HG02759 (cell line): ENCODE measurements at regions not wholly inside any gene's neighbourhood (a gene's known extent, or its start where the extent isn't known, plus 50 kb on each side); places are given as distances from the start of the nearest gene placed in this dataset.

ENCODE experiments used
- ATAC-seq: cut with Tn5 transposase; IDR thresholded peaks from one replicate; pipeline ENCODE4 v1.9.1; 2021; ENCODE audit warnings: mild to moderate bottlenecking, moderate library complexity; ENCODE audit not compliant: unreplicated experiment

- ATAC-seq = no peak
These were observed 323.7 kb downstream of the ZNF621 start for GRCh38 chr3:40848421-40848820.

GRCh38 chr3:40850861-40851260, 326.1 kb downstream of the ZNF621 start:
- ATAC-seq = no peak

DNA sequence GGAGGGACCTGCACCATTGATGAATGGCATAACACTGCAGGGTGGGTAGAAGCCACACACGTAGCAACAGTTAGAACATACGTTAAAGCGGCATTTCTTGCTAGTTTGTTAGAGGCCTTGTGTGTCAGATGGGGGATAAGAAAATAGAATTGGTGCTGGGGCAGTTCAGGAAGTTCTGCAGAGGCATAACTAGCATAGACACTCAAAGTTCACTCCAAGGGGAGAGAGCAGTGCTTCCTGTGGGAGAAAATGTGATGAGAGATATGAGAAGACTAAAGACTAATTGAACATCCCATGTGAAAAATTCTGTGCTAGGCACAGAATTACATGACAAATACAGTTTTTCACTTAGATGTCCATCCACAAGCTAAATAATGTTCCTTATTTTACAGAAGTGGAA, 327.1 kb downstream of the ZNF621 start:
- ATAC-seq = no peak

- no peak for ATAC-seq
These were observed 328.0 kb downstream of the ZNF621 start for GRCh38 chr3:40852712-40853111.

DNA sequence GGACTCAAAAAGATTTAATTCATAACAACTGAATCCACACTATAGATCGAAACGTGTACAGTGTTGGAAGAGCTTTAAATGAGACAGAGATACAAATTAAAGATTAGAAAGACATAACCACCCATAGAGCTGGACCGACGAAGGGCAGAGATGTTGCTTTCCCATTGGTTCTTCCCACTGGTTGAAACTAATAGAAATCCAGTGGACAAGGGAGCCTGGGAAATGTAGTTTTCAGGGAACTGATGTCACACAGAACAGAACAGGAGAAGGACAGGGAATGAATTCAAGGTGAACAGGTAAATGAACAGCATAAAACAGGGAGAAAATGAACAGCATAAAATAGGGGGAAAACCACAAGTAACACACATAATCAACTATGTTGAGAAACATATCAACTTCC, 328.7 kb downstream of the ZNF621 start:
- ATAC-seq = no peak

DNA sequence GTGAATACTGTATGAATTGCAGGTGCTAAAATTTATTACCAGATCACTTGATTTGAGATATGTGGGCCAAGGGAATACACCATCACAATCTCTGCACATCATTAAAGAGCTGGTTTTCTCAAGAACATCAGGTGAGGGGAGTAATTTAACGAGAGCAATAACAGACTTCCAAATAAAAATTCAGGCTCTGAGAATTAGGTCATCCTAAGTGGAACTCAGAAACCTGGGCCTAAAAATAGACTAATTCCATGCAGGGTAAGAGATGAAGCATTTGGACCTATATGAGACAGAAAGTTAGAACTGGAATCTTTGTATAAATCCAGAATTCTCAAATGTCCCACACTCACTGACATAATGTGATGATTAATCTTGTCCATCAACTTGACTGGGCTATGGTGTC, 331.1 kb downstream of the ZNF621 start:
- ATAC-seq = no peak

DNA sequence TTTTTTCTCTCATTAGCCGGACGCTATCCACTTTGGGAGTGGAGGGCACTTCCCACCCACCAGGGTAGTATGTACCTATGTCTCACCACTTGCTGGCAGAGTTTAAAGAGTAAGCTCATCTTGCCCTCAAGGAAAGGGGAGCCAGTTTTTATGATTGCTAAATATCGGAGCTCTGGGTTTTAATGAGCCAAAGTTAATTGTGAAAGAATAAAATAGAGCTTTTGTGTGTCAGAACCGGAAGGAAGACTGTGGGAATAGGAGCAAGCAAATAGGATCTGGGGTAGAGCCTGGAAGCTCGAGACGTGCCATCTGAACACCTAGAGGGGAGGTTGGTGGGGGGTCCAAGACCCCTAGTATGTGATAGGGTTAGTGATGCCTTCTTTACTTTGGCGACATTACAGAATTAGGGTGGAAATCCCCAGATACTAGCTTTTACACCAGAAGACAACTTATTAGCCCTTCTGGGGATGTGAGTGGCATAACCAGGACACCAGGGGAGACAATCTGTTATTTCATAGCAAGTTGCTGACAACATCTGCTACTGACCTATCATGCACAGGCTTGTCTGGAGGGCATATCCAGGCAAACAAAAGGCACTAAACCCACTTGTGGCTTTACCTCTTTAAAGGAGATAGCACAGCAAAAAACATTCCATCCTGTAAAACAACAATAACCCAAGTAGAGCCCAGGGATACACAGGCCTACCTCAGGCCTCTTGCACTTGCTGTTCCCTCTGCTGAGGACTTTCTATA, 333.8 kb downstream of the ZNF621 start:
- no peak for ATAC-seq

GRCh38 chr3:40862946-40863345, 336.4 kb upstream of the CTNNB1 start:
- no peak for ATAC-seq

DNA sequence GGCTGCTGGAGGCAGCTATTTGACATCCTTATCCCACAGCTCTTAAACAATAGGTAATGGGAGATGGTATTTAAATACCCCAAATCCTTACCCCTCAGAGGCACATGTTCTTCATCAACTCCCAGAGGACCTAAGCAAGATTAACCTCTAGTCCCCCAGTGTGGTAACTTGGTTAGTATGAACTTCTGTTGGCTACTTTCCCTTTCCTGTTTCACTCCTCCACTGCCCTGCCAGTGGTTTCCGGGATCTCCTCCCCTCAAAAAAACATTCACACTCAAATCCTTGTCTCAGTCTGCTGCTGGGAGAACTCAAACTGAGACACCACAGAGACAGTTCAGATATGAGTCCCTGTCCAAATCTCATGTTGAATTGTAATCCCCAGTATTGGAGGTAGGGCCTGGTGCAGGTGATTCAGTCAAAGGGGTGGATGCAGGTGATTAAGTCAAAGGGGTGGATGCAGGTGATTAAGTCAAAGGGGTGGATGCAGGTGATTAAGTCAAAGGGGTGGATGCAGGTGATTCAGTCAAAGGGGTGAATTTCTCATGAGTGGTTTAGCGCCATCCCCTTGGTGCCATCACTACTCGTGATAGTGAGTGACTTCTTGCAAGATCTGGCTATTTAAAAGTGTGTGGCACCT, 335.0 kb upstream of the CTNNB1 start:
- no peak for ATAC-seq

DNA sequence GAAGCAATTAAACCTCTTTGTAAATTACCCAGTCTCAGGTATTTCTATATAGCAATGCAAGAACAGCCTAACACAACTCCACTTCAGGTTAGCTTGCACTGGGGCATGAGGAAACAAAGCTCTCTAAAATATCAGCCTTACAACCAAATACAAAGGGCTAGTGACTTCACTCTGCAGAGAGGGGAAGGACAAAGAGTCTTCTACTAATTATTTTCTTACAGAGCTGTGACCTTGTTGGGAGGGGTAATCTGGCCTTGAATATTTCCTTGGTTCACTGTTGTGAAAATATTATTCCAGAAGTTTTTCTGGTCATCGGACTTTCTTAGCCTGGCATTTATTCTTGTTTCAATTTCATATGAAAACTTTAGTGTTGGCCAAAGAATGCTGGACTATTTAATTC, 334.4 kb upstream of the CTNNB1 start:
- no peak for ATAC-seq

DNA sequence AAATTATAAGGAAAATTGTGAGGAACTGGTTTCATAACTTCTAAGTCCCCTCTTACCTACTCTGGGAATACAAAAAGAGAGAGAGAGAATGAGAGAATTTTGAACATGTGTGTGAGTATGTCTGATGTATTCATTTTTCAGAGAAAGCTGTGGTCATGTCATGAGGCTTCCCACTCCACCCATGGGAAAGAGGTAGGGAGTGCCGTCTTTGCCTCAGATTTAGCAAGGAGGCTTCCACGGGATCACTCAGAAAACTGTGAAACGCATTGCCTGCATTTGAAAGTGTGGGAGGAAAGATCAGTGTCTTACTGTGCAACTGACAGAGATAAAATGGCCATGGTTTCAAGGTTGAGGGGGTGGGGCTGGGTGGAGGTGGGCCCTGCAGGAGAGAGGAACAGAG, 331.5 kb upstream of the CTNNB1 start:
- ATAC-seq = no peak

GRCh38 chr3:40869013-40869412, 330.3 kb upstream of the CTNNB1 start:
- no peak for ATAC-seq

- no peak for ATAC-seq
These were observed 329.4 kb upstream of the CTNNB1 start for GRCh38 chr3:40869939-40870338.

DNA sequence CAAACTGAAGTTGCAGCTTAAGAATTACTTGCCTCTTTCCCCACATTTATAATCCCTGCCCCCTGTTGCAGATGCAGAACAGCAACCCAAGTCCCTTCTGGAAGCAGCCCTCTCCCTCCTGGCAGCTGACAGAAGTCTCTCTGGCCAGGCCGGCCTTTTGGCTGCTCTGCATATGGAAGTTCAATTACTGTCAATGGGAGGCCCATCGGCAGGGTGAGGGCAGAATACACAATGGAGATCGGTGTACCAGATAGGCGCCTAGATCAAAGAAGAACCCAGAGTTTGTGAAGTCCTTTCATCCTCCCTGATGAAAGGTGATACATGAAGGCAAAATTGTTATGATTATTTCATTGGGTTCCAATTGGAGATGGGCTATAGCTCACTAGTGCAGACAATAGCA, 327.9 kb upstream of the CTNNB1 start:
- no peak for ATAC-seq

GRCh38 chr3:40872258-40872920, 326.9 kb upstream of the CTNNB1 start:
- no peak for ATAC-seq

- no peak for ATAC-seq
These were observed 325.8 kb upstream of the CTNNB1 start for GRCh38 chr3:40873476-40873875.

DNA sequence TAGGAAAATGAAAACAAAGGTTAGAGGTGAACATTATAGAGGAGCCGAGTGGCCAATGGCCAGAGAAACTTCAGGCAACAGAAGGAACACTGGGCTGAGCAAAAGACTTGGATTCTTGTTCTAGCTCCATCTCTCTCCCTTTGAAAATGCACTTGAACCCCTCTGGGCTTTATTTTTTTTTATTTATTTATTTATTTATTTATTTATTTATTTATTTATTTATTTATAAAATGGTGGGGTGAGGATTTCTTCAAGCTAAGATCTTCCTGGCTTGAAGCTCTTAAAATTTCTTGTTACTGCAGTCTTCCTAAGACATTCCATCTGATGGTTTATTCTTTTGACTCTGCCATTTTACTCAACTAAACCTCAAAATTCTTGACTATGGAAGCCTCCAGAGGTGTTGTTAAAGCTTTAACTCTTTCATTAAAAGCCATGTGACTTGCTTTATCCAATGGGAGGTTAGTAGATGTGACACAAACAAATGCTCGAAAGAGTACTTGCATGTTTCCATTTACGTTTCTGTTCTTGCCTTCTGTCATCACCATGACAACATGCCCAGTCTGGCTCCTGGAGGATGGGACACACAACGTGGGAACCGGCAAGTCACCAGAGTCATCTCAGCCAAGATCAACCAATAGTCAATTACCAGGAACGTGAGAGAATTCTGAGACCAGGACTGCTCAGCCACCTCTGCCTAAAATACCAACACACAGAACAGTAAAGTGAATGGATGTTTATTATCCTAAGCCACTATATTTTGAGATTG, 325.2 kb upstream of the CTNNB1 start:
- ATAC-seq = no peak

DNA sequence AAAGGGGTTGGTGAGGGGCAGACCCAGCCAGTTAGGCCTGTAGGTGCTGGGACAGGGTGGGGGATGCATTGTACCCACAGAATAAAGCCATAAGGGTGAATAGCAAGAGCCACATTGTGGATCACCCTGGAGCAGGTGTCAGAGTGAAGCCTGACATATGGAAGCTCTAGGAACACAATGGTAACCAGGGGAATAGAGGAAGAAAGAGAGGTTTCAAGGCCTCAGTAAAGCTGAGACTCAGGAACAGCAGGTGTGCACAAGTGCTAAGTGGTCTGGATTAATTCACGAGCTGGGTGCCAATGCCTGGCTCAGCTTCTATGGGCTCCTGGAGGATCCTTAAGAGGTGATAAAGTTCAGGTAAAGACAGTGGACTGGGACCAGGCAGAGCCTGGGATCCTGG, 323.7 kb upstream of the CTNNB1 start:
- ATAC-seq = no peak

DNA sequence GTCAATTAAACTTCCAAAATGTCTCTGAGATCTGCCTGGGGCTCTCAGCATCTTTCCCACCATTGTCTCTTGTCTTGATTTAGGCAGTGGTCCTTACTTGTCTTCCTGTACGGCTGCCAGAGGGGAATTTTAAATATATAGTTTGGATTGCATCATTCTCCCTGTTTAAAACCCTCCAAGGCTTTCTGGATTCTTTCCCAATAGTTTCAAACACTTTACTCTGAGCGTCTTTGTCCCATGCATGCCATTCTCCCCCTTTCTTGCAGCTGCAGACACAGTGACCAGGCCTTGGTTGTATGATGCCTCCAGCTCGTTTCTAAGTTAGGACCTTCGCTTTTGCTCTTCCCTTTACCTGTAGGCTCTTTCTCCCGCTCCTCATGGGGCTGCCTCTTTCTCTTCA, 323.3 kb upstream of the CTNNB1 start:
- ATAC-seq = no peak

GRCh38 chr3:40876496-40876895, 322.8 kb upstream of the CTNNB1 start:
- no peak for ATAC-seq

- ATAC-seq = no peak
These were observed 321.5 kb upstream of the CTNNB1 start for GRCh38 chr3:40877631-40878463.
